ENCODE measurements at regions not wholly inside any gene's neighbourhood (a gene's known extent, or its start where the extent isn't known, plus 50 kb on each side); places are given as distances from the start of the nearest gene placed in this dataset.

GRCh38 chr21:18725653-18726052, 322.1 kb upstream of the TMPRSS15 start:
- dilution Hi-C loops (cut with MboI; ENCODE audit: extremely low pct_ligation_motif_present, low sequenced_read_pairs) = no loop called here
- Histone ChIP-seq H3K4me1 (ENCODE audit: control insufficient read depth, extremely low read depth, insufficient read depth, low read length) (no peaks in the 10 kb centered on the region), H3K4me2 (ENCODE audit: insufficient read depth, low read length) (no peak overlapping the region), H3K36me3 (ENCODE audit: control insufficient read depth in 2 of 2, extremely low read depth in 1 of 2, insufficient read depth in 2 of 2, low read length in 2 of 2) (no peaks in the 10 kb centered on the region), H3K27me3 (ENCODE audit: control insufficient read depth in 2 of 2, insufficient read depth in 2 of 2, low read length in 2 of 2) (no peaks in the 10 kb centered on the region), H3K4me3 (replicated peaks in 1 of 3; ENCODE audit: insufficient read depth in 1 of 3, low read depth in 1 of 3, low read length in 3 of 3) (no peak overlapping the region), H3K9ac (replicated peaks; ENCODE audit: extremely low read depth, insufficient read depth, low read length) (no peak overlapping the region), H3K27ac (ENCODE audit: insufficient read depth, low read depth, low read length) (no peak overlapping the region), H3K9me3 (replicated peaks; ENCODE audit: control insufficient read depth, insufficient read depth, low read length) (no peaks in the 10 kb centered on the region), H3K9me1 (replicated peaks; ENCODE audit: control insufficient read depth, extremely low read depth, insufficient read depth, low read length) (no peaks in the 10 kb centered on the region), H3K79me2 (ENCODE audit: control insufficient read depth, insufficient read depth, low read length) (no peaks in the 10 kb centered on the region), H4K20me1 (replicated peaks; ENCODE audit: control insufficient read depth, extremely low read depth, insufficient read depth, low read length) (no peaks in the 10 kb centered on the region), H2AFZ (ENCODE audit: low read depth, low read length) (no peak overlapping the region)
- intact Hi-C loops (cut with micrococcal nuclease) = no loop called here
- no TSS peak for BruUV-seq (replicated peaks)
- ChIA-PET POLR2A (no interaction called here), CTCF (no interaction called here)
- TF ChIP-seq MAX (IDR thresholded peaks at IDR 0.05; ENCODE audit: insufficient read depth, insufficient read length) = no peak
- TF ChIP-seq FOS (IDR thresholded peaks at IDR 0.05; ENCODE audit: borderline replicate concordance, insufficient read depth, low read length) = no peak
- no peak for TF ChIP-seq EZH2 (IDR thresholded peaks at IDR 0.05; ENCODE audit: borderline replicate concordance, low read depth, low read length, severe bottlenecking)
- no peak for TF ChIP-seq POLR2AphosphoS5 (IDR thresholded peaks at IDR 0.05; ENCODE audit: insufficient read depth, low read depth, low read length)
- no peak for TF ChIP-seq MYC (IDR thresholded peaks at IDR 0.05; ENCODE audit: low read depth, low read length)
- no peak for TF ChIP-seq JUN (IDR thresholded peaks at IDR 0.05; ENCODE audit: borderline replicate concordance, insufficient read depth, insufficient read length, low read depth)
- TF ChIP-seq CTCF (IDR thresholded peaks at IDR 0.05; ENCODE audit: extremely low read depth in 1 of 2, insufficient read depth in 1 of 2, low read depth in 1 of 2, low read length in 2 of 2) = no peak
- TF ChIP-seq POLR2A (IDR thresholded peaks at IDR 0.05; ENCODE audit: low read depth, low read length) = no peak
- no peak for TF ChIP-seq GATA2 (IDR thresholded peaks at IDR 0.05; ENCODE audit: insufficient read depth, insufficient read length, low read depth, low read length)
- no peak for FAIRE-seq
- no peak for DNase-seq (ENCODE audit: low read depth, low spot score)

Measured in endothelial cell of umbilical vein (primary cell).